NCI-H2107 (cell line): ENCODE measurements at regions not wholly inside any gene's neighbourhood (a gene's known extent, or its start where the extent isn't known, plus 50 kb on each side); places are given as distances from the start of the nearest gene placed in this dataset.

Experiments
- DNase-seq: peaks from one replicate; lab custom pipeline; 2025; lab: John Stamatoyannopoulos, UW

- DNase-seq: no peak
Observed at GRCh38 chr2:153101187-153101586, 377.4 kb downstream of the RPRM start.

GRCh38 chr2:153100151-153100550 is 378.4 kb downstream of the RPRM start:
- no peak for DNase-seq

GRCh38 chr2:153098073-153098472 is 379.7 kb downstream of the ARL6IP6 start:
- no peak for DNase-seq

GRCh38 chr2:153096272-153096671 is 377.9 kb downstream of the ARL6IP6 start:
- no peak for DNase-seq

- no peak for DNase-seq
Observed at GRCh38 chr2:153091344-153091743, 372.9 kb downstream of the ARL6IP6 start.

GRCh38 chr2:153079315-153079714 is 360.9 kb downstream of the ARL6IP6 start:
- no peak for DNase-seq

- DNase-seq: no peak
Observed at GRCh38 chr2:153077311-153077710, 358.9 kb downstream of the ARL6IP6 start.

- no peak for DNase-seq
Observed at GRCh38 chr2:153074207-153074606, 355.8 kb downstream of the ARL6IP6 start.

GRCh38 chr2:153072813-153073212 is 354.4 kb downstream of the ARL6IP6 start:
- no peak for DNase-seq

- no peak for DNase-seq
Observed at GRCh38 chr2:153072077-153072476, 353.7 kb downstream of the ARL6IP6 start.

- DNase-seq: no peak
Observed at GRCh38 chr2:153071090-153071489, 352.7 kb downstream of the ARL6IP6 start.

GRCh38 chr2:153068915-153069314 is 350.5 kb downstream of the ARL6IP6 start:
- no peak for DNase-seq

GRCh38 chr2:153068052-153068451 is 349.6 kb downstream of the ARL6IP6 start:
- DNase-seq: no peak

- DNase-seq: no peak
Observed at GRCh38 chr2:153059338-153060052, 341.1 kb downstream of the ARL6IP6 start.

- DNase-seq: no peak
Observed at GRCh38 chr2:153057743-153058142, 339.3 kb downstream of the ARL6IP6 start.

- DNase-seq: no peak
Observed at GRCh38 chr2:153055182-153055581, 336.8 kb downstream of the ARL6IP6 start.

GRCh38 chr2:153052807-153053559 is 334.6 kb downstream of the ARL6IP6 start:
- no peak for DNase-seq

- no peak for DNase-seq
Observed at GRCh38 chr2:153047220-153047619, 328.8 kb downstream of the ARL6IP6 start.

- no peak for DNase-seq
Observed at GRCh38 chr2:153043385-153043784, 325.0 kb downstream of the ARL6IP6 start.

- no peak for DNase-seq
Observed at GRCh38 chr2:153028626-153029025, 310.2 kb downstream of the ARL6IP6 start.

- no peak for DNase-seq
Observed at GRCh38 chr2:153027533-153027932, 309.1 kb downstream of the ARL6IP6 start.

GRCh38 chr2:153020201-153020600 is 301.8 kb downstream of the ARL6IP6 start:
- no peak for DNase-seq

GRCh38 chr2:153005071-153005730 is 286.8 kb downstream of the ARL6IP6 start:
- DNase-seq: no peak
